HCT116 (cell line): ENCODE measurements at regions not wholly inside any gene's neighbourhood (a gene's known extent, or its start where the extent isn't known, plus 50 kb on each side); places are given as distances from the start of the nearest gene placed in this dataset.

Experiments used
- ATAC-seq: fragments of 200-7000 bp; cut with Tn5 transposase; 2 replicates; pipeline ENCODE4 v1.9.1; 2020; ENCODE audit warnings: mild to moderate bottlenecking, moderate library complexity
- BruUV-seq: library from RNA; stranded (reverse); fragments of 400-500 nt; replicated peaks from 2 replicates; lab custom pipeline; 2021; lab: Mats Ljungman, UMichigan
- CTCF ChIA-PET: fragments of 300-600 bp; sonication (Branson Sonifier 250); formaldehyde crosslinking; loops from one replicate; lab custom pipeline; 2021; ENCODE audit warnings: antibody characterized with exemption; lab: Charles Lee
- POLR2A ChIA-PET: fragments of 300-600, 350-600 bp; sonication (Branson Sonifier 250); formaldehyde crosslinking; loops from one replicate; lab custom pipeline; 2021; ENCODE audit warnings: antibody characterized with exemption; lab: Charles Lee
- RAD21 ChIA-PET, 2 experiments: fragments of 300-600 bp; sonication (Branson Sonifier 250); formaldehyde crosslinking; loops; one replicate each; lab custom pipeline; 2023; ENCODE audit warnings: low total read pairs in 2 of 2; ENCODE audit not compliant: uncharacterized antibody in 2 of 2, unreplicated experiment in 2 of 2, low non-redundant PET in 1 of 2; lab: Charles Lee
- DNase-seq: peaks from one replicate; pipeline ENCODE4 v3.0.0-alpha.2; 2010; ENCODE audit warnings: low read depth, low spot score
- H2AFZ ChIP-seq: fragments of 200-600 bp; shearing (Covaris generic), sonication (generic); 2 replicates; pipeline ENCODE4 v1.6.1; 2017; ENCODE audit warnings: low read depth, mixed run types, mixed read lengths, antibody characterized with exemption, low read length; ENCODE audit not compliant: poor library complexity, severe bottlenecking
- H3K27ac ChIP-seq: 2 replicates; pipeline ENCODE4 v1.5.1; 2012; ENCODE audit warnings: low read depth, low read length
- H3K27me3 ChIP-seq: fragments of 200-600 bp; sonication (generic); 2 replicates; pipeline ENCODE4 v1.6.1; 2016; ENCODE audit warnings: mixed run types, low read length, mixed read lengths; ENCODE audit not compliant: insufficient read depth
- H3K36me3 ChIP-seq, 2 experiments: fragments of 200-500 bp in 1 of 2; fragments of 200-600 bp in 1 of 2; sonication (Bioruptor generic) in 1 of 2; sonication (generic) in 1 of 2; 2 replicates each; pipeline versions ENCODE4 v1.5.1 to v1.6.1; 2014 to 2016; ENCODE audit warnings: low read length in 2 of 2, inconsistent platforms in 1 of 2, mixed read lengths in 1 of 2, mixed run types in 1 of 2; ENCODE audit not compliant: insufficient read depth in 2 of 2, control insufficient read depth in 1 of 2
- H3K4me1 ChIP-seq, 2 experiments: fragments of 200-600 bp in 1 of 2; sonication (generic) in 1 of 2; 2 replicates each; pipeline versions ENCODE4 v1.5.1 to v1.6.1; 2012 to 2017; ENCODE audit warnings: low read length in 2 of 2, inconsistent platforms in 1 of 2, mild to moderate bottlenecking in 1 of 2, mixed read lengths in 1 of 2, mixed run types in 1 of 2, moderate library complexity in 1 of 2; ENCODE audit not compliant: insufficient read depth in 2 of 2, control insufficient read depth in 1 of 2
- H3K4me2 ChIP-seq: fragments of 200-600 bp; sonication (generic); 2 replicates; pipeline ENCODE4 v1.6.1; 2017; ENCODE audit warnings: mixed run types, low read length, mixed read lengths
- H3K4me3 ChIP-seq, 2 experiments: fragments of 200-600 bp in 1 of 2; sonication (generic) in 1 of 2; replicated peaks in 1 of 2; 2 replicates each; pipeline ENCODE4 v1.5.1; 2011 to 2016; ENCODE audit warnings: low read length in 2 of 2, control low read depth in 1 of 2, low read depth in 1 of 2, mild to moderate bottlenecking in 1 of 2, mixed read lengths in 1 of 2, mixed run types in 1 of 2
- H3K79me2 ChIP-seq: fragments of 200-600 bp; sonication (generic); 2 replicates; pipeline ENCODE4 v1.6.1; 2017; ENCODE audit warnings: mild to moderate bottlenecking, mixed run types, low read length, moderate library complexity, mixed read lengths; ENCODE audit not compliant: insufficient read depth
- H3K9ac ChIP-seq: fragments of 200-600 bp; sonication (generic); 2 replicates; pipeline ENCODE4 v1.6.1; 2016; ENCODE audit warnings: low read length, mixed read lengths
- H3K9me2 ChIP-seq: fragments of 200-600 bp; sonication (generic), shearing (Covaris generic); 2 replicates; pipeline ENCODE4 v1.6.1; 2017; ENCODE audit warnings: mixed run types, mild to moderate bottlenecking, moderate library complexity; ENCODE audit not compliant: insufficient read depth
- H3K9me3 ChIP-seq, 2 experiments: fragments of 200-500 bp in 1 of 2; fragments of 200-600 bp in 1 of 2; sonication (Bioruptor generic) in 1 of 2; sonication (generic) in 1 of 2; 2 replicates each; pipeline ENCODE4 v1.6.1; 2014 to 2017; ENCODE audit warnings: low read length in 2 of 2, mixed read lengths in 2 of 2, inconsistent platforms in 1 of 2, low read depth in 1 of 2, mild to moderate bottlenecking in 1 of 2, mixed run types in 1 of 2, moderate library complexity in 1 of 2; ENCODE audit not compliant: control insufficient read depth in 1 of 2, insufficient read depth in 1 of 2
- H4K20me1 ChIP-seq: fragments of 200-600 bp; sonication (generic), shearing (Covaris generic); 2 replicates; pipeline ENCODE4 v1.6.1; 2017; ENCODE audit warnings: mixed run types, mild to moderate bottlenecking, moderate library complexity; ENCODE audit not compliant: insufficient read depth
- CBX3 ChIP-seq: IDR thresholded peaks from 2 replicates; pipeline ENCODE4 v1.6.1; 2012; ENCODE audit warnings: low read depth
- CEBPB ChIP-seq: IDR thresholded peaks from 2 replicates; pipeline ENCODE4 v1.6.1; 2012; ENCODE audit warnings: low read depth
- CTCF ChIP-seq, 3 experiments: fragments of 200-600 bp in 1 of 3; sonication (generic) in 1 of 3; IDR thresholded peaks in 2 of 3; conservative IDR thresholded peaks in 1 of 3; 2 replicates each; pipeline ENCODE4 v1.5.1; 2012 to 2017; ENCODE audit warnings: low read depth in 2 of 3, low read length in 2 of 3, antibody characterized with exemption in 1 of 3, borderline replicate concordance in 1 of 3, control low read depth in 1 of 3, mild to moderate bottlenecking in 1 of 3, mixed read lengths in 1 of 3, mixed run types in 1 of 3, moderate library complexity in 1 of 3; ENCODE audit not compliant: insufficient read depth in 1 of 3
- EGR1 ChIP-seq: IDR thresholded peaks from 2 replicates; pipeline ENCODE4 v1.6.1; 2012; ENCODE audit warnings: low read depth
- ELF1 ChIP-seq: IDR thresholded peaks from 2 replicates; pipeline ENCODE4 v1.6.1; 2012; ENCODE audit warnings: low read depth, borderline replicate concordance
- EZH2phosphoT487 ChIP-seq: fragments of 200-600 bp; IDR thresholded peaks from 2 replicates; pipeline ENCODE4 v1.6.1; 2018; ENCODE audit warnings: antibody characterized with exemption, borderline replicate concordance
- FOSL1 ChIP-seq: IDR thresholded peaks from 2 replicates; pipeline ENCODE4 v1.6.1; 2012; ENCODE audit warnings: low read depth
- JUND ChIP-seq: IDR thresholded peaks from 2 replicates; pipeline ENCODE4 v1.6.1; 2012
- POLR2AphosphoS5 ChIP-seq: IDR thresholded peaks from 2 replicates; pipeline ENCODE4 v1.6.1; 2011; ENCODE audit warnings: mild to moderate bottlenecking, low read depth, low read length, moderate library complexity
- RAD21 ChIP-seq: IDR thresholded peaks from 2 replicates; pipeline ENCODE4 v1.6.1; 2012; ENCODE audit warnings: low read depth, mild to moderate bottlenecking
- SP1 ChIP-seq: IDR thresholded peaks from 2 replicates; pipeline ENCODE4 v1.6.1; 2012; ENCODE audit warnings: low read depth
- TCF7L2 ChIP-seq: IDR thresholded peaks from 2 replicates; pipeline ENCODE4 v1.7.0; 2011; ENCODE audit warnings: borderline replicate concordance, inconsistent platforms; ENCODE audit not compliant: insufficient read depth, insufficient read length; ENCODE audit errors: extremely low read depth
- YY1 ChIP-seq: IDR thresholded peaks from 2 replicates; pipeline ENCODE4 v1.6.1; 2011; ENCODE audit warnings: low read length, low read depth, moderate library complexity, mild to moderate bottlenecking; ENCODE audit not compliant: insufficient replicate concordance; ENCODE audit errors: extremely low read depth
- intact Hi-C: fragments of 100-400 bp; cut with micrococcal nuclease; formaldehyde crosslinking; loops from 2 replicates; pipeline ENCODE4 v1.10.0; 2022
- TF ChIP-seq, protein P1 (sequence below): IDR thresholded peaks from 2 replicates; pipeline ENCODE4 v1.6.1; 2012

DNA sequence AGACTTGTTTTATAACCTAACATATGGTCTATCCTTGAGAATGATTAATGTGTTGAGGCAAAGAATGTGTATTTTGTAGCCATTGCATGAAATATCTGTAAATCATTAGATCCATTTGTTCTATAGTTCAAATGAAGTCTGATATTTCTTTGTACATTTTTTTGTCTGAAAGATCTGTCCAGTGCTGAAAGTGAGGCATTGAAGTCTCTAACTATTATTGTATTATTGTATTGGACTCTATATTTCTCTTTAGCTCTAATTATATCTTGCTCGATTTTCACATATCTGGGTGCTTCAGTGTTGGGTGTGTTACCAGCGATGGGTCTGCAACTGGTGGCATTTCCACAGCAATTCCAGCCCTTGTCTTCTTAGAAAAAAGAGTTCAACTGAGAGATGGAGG is 76.0 kb downstream of the PBDC1 start (continued):
- no peak for TF ChIP-seq CBX3
- TF ChIP-seq POLR2AphosphoS5 = no peak
- TF ChIP-seq SP1 = no peak
- no peak for TF ChIP-seq TCF7L2
- TF ChIP-seq, protein P1, sequence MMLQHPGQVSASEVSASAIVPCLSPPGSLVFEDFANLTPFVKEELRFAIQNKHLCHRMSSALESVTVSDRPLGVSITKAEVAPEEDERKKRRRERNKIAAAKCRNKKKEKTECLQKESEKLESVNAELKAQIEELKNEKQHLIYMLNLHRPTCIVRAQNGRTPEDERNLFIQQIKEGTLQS = no peak
- TF ChIP-seq ELF1 = no peak
- no peak for TF ChIP-seq EGR1
- no peak for TF ChIP-seq RAD21
- no peak for TF ChIP-seq YY1
- TF ChIP-seq CEBPB = no peak

GRCh38 chrX:76253432-76253831 is 80.6 kb downstream of the PBDC1 start:
- DNase-seq = peak; percentile 18
- TF ChIP-seq SP1 (no peak), EZH2phosphoT487 (no peak), CTCF (IDR thresholded peaks at IDR 0.05 in 2 of 3, conservative IDR thresholded peaks at IDR 0.05 in 1 of 3; ENCODE audit: borderline replicate concordance in 1 of 3, insufficient read depth in 1 of 3, low read depth in 2 of 3, low read length in 2 of 3) (peak in 2 of 3 experiments; percentile 30 to 45; a peak in 3 of 6 replicates), ELF1 (no peak), YY1 (no peak), JUND (no peak), CBX3 (no peak), RAD21 (peak; percentile 60), FOSL1 (no peak)
- H3K9me2 ChIP-seq = no peaks in the 10 kb centered on the region
- H3K4me1 ChIP-seq = no peaks in the 10 kb centered on the region
- no peak overlapping the region for H2AFZ ChIP-seq
- H3K4me2 ChIP-seq = no peak overlapping the region
- H3K36me3 ChIP-seq = no peaks in the 10 kb centered on the region
- no peaks in the 10 kb centered on the region for H4K20me1 ChIP-seq
- no peak overlapping the region for H3K9ac ChIP-seq
- H3K27ac ChIP-seq = no peak overlapping the region
- H3K79me2 ChIP-seq = no peaks in the 10 kb centered on the region
- peak; percentile 85 for ATAC-seq
- no peaks in the 10 kb centered on the region for H3K9me3 ChIP-seq
- intact Hi-C loops = loop anchor here (1.0 to 5.0 kb wide), 3 partner anchors 81 to 285 kb away; partner anchors contain the start of gene PBDC1
- ChIA-PET RAD21 (interaction anchor here in 1 of 2 experiments (1.2 kb wide), 1 partner anchor 80 kb away, joined by 3 read pairs; no protein-coding TSS in a partner anchor), CTCF (interaction anchor here (1.1 kb wide), 1 partner anchor 80 kb away, joined by 4 read pairs; the partner anchor contains the start of gene PBDC1), POLR2A (no interaction called here)
- no TSS peak for BruUV-seq
- H3K27me3 ChIP-seq = no peaks in the 10 kb centered on the region
- no peak overlapping the region for H3K4me3 ChIP-seq
